ENCODE measurements at regions not wholly inside any gene's neighbourhood (a gene's known extent, or its start where the extent isn't known, plus 50 kb on each side); places are given as distances from the start of the nearest gene placed in this dataset.

DNA sequence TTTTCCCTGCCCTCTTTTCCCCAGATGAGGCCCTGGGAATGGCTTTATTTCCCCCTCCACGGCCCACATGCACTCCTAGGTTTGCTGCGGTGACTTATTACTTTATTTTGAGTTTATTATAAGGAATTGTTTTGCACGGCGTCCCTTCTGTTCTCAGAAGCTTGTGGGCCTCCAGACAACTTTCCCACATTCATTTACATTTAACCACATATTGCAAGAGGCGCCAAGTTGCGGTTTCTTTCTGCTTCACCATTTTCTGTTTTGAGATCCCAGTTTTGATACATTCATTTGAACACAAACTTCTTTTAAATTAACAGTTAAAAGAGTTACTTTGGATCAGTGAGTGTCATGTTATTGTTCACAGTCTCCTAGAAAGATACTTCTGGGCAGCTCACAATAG, 532.5 kb upstream of the MGMT start:
- TF ChIP-seq, protein P1, sequence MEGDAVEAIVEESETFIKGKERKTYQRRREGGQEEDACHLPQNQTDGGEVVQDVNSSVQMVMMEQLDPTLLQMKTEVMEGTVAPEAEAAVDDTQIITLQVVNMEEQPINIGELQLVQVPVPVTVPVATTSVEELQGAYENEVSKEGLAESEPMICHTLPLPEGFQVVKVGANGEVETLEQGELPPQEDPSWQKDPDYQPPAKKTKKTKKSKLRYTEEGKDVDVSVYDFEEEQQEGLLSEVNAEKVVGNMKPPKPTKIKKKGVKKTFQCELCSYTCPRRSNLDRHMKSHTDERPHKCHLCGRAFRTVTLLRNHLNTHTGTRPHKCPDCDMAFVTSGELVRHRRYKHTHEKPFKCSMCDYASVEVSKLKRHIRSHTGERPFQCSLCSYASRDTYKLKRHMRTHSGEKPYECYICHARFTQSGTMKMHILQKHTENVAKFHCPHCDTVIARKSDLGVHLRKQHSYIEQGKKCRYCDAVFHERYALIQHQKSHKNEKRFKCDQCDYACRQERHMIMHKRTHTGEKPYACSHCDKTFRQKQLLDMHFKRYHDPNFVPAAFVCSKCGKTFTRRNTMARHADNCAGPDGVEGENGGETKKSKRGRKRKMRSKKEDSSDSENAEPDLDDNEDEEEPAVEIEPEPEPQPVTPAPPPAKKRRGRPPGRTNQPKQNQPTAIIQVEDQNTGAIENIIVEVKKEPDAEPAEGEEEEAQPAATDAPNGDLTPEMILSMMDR (IDR thresholded peaks at IDR 0.05; ENCODE audit: low read depth, low read length, missing input control): no peak
- TF ChIP-seq EGR1 (IDR thresholded peaks at IDR 0.05; ENCODE audit: low read depth in 2 of 2) (no peak), HNF4A (conservative IDR thresholded peaks at IDR 0.05) (no peak), SP1 (IDR thresholded peaks at IDR 0.05) (no peak), TAF1 (conservative IDR thresholded peaks at IDR 0.05) (no peak), YY1 (IDR thresholded peaks at IDR 0.05) (no peak), RXRA (IDR thresholded peaks at IDR 0.05) (no peak), GABPA (IDR thresholded peaks at IDR 0.05 in 1 of 2, conservative IDR thresholded peaks at IDR 0.05 in 1 of 2) (no peak), JUND (IDR thresholded peaks at IDR 0.05) (no peak), RAD21 (IDR thresholded peaks at IDR 0.05) (no peak), FOXA1 (IDR thresholded peaks at IDR 0.05) (no peak)
- TF ChIP-seq, protein P2, sequence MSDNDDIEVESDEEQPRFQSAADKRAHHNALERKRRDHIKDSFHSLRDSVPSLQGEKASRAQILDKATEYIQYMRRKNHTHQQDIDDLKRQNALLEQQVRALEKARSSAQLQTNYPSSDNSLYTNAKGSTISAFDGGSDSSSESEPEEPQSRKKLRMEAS (IDR thresholded peaks at IDR 0.05): no peak
- TF ChIP-seq, protein P3, sequence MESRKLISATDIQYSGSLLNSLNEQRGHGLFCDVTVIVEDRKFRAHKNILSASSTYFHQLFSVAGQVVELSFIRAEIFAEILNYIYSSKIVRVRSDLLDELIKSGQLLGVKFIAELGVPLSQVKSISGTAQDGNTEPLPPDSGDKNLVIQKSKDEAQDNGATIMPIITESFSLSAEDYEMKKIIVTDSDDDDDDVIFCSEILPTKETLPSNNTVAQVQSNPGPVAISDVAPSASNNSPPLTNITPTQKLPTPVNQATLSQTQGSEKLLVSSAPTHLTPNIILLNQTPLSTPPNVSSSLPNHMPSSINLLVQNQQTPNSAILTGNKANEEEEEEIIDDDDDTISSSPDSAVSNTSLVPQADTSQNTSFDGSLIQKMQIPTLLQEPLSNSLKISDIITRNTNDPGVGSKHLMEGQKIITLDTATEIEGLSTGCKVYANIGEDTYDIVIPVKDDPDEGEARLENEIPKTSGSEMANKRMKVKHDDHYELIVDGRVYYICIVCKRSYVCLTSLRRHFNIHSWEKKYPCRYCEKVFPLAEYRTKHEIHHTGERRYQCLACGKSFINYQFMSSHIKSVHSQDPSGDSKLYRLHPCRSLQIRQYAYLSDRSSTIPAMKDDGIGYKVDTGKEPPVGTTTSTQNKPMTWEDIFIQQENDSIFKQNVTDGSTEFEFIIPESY (IDR thresholded peaks at IDR 0.05): no peak
- TF ChIP-seq, protein P4, sequence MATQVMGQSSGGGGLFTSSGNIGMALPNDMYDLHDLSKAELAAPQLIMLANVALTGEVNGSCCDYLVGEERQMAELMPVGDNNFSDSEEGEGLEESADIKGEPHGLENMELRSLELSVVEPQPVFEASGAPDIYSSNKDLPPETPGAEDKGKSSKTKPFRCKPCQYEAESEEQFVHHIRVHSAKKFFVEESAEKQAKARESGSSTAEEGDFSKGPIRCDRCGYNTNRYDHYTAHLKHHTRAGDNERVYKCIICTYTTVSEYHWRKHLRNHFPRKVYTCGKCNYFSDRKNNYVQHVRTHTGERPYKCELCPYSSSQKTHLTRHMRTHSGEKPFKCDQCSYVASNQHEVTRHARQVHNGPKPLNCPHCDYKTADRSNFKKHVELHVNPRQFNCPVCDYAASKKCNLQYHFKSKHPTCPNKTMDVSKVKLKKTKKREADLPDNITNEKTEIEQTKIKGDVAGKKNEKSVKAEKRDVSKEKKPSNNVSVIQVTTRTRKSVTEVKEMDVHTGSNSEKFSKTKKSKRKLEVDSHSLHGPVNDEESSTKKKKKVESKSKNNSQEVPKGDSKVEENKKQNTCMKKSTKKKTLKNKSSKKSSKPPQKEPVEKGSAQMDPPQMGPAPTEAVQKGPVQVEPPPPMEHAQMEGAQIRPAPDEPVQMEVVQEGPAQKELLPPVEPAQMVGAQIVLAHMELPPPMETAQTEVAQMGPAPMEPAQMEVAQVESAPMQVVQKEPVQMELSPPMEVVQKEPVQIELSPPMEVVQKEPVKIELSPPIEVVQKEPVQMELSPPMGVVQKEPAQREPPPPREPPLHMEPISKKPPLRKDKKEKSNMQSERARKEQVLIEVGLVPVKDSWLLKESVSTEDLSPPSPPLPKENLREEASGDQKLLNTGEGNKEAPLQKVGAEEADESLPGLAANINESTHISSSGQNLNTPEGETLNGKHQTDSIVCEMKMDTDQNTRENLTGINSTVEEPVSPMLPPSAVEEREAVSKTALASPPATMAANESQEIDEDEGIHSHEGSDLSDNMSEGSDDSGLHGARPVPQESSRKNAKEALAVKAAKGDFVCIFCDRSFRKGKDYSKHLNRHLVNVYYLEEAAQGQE (IDR thresholded peaks at IDR 0.05): no peak

Data from liver (tissue), 3 donors.